AG09309 (cell line): ENCODE measurements at regions not wholly inside any gene's neighbourhood (a gene's known extent, or its start where the extent isn't known, plus 50 kb on each side); places are given as distances from the start of the nearest gene placed in this dataset.

ENCODE experiments used
- DNase-seq: peaks from one replicate; pipeline ENCODE4 v3.0.0-alpha.2; 2010; ENCODE audit warnings: low read depth
- H3K4me3 ChIP-seq: 2 replicates; pipeline ENCODE4 v1.5.1; 2011; ENCODE audit warnings: mild to moderate bottlenecking, low read depth, low read length, moderate library complexity; ENCODE audit not compliant: control insufficient read depth
- TF ChIP-seq, protein P1 (sequence below): IDR thresholded peaks from 2 replicates; pipeline ENCODE4 v1.5.1; 2011; ENCODE audit warnings: mild to moderate bottlenecking, low read depth, low read length, inconsistent platforms; ENCODE audit not compliant: insufficient read depth, control insufficient read depth; ENCODE audit errors: missing control alignments

- DNase-seq, result no peak
- TF ChIP-seq, protein P1, sequence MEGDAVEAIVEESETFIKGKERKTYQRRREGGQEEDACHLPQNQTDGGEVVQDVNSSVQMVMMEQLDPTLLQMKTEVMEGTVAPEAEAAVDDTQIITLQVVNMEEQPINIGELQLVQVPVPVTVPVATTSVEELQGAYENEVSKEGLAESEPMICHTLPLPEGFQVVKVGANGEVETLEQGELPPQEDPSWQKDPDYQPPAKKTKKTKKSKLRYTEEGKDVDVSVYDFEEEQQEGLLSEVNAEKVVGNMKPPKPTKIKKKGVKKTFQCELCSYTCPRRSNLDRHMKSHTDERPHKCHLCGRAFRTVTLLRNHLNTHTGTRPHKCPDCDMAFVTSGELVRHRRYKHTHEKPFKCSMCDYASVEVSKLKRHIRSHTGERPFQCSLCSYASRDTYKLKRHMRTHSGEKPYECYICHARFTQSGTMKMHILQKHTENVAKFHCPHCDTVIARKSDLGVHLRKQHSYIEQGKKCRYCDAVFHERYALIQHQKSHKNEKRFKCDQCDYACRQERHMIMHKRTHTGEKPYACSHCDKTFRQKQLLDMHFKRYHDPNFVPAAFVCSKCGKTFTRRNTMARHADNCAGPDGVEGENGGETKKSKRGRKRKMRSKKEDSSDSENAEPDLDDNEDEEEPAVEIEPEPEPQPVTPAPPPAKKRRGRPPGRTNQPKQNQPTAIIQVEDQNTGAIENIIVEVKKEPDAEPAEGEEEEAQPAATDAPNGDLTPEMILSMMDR, result no peak
- H3K4me3 ChIP-seq, result no peak overlapping the region
These were observed 124.5 kb upstream of the USP15 start for GRCh38 chr12:62135553-62136200.

DNA sequence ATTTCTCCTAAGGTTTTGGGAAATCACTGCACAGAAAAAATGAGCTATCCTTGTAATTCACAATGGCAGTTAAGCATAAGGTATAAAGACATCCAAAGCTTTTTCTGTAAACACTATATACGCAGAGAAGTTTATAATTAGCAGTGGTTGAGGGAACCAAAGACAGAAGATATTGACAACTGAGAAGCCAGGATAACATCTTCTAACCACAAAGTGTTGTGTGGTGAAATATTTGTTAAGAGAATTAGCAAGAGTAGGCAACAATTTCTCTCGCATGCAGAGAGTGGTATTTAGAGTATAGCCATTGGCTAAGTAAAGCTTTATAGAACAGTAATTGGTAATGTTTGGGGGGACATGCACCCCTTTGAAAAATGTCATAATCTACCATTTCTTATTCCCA lies 123.7 kb upstream of the USP15 start:
- TF ChIP-seq, protein P1, result no peak
- DNase-seq, result no peak
- no peak overlapping the region for H3K4me3 ChIP-seq

DNA sequence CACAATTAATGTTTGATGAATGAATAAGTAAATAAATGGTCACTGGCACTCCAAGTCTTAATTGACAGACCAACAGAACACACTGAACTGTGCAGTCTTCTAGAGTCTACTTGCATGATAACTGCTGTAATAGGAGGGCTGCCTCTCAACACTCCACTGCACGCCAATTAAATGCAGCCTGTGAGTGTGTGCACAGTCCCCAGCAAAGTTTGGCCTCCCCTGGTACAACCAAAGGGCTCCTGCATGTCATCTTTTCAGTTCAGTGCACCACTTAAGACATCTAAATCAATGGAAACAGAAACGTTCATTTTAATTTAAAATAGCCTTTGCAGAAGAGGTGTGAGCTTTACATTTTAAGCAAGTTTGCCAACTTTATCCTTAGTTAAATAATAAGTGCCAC lies 121.7 kb upstream of the USP15 start:
- no peak for DNase-seq
- TF ChIP-seq, protein P1, result no peak
- H3K4me3 ChIP-seq, result no peak overlapping the region

DNA sequence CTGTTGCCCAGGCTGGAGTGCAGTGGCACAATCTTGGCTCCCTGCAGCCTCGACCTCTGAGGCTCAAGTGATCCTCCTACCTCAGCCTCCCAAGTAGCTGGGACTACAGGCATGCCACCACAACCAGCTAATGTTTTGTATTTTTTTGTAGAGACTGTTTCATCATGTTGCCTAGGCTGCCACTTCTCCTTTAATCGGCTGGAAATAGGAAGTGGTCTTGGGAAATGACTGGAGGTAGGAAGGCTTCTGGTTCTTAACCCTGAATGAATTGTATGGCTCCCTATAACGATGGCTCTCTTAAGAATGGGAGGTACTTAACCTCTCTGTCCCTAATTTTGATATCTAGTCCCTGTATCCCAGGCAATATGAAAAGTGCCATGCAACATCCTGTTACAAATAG lies 113.9 kb upstream of the USP15 start:
- no peak for DNase-seq
- H3K4me3 ChIP-seq, result no peak overlapping the region
- TF ChIP-seq, protein P1, result no peak

GRCh38 chr12:62158013-62158412 lies 102.2 kb upstream of the USP15 start:
- H3K4me3 ChIP-seq, result no peak overlapping the region
- TF ChIP-seq, protein P1, result no peak
- DNase-seq, result no peak

DNA sequence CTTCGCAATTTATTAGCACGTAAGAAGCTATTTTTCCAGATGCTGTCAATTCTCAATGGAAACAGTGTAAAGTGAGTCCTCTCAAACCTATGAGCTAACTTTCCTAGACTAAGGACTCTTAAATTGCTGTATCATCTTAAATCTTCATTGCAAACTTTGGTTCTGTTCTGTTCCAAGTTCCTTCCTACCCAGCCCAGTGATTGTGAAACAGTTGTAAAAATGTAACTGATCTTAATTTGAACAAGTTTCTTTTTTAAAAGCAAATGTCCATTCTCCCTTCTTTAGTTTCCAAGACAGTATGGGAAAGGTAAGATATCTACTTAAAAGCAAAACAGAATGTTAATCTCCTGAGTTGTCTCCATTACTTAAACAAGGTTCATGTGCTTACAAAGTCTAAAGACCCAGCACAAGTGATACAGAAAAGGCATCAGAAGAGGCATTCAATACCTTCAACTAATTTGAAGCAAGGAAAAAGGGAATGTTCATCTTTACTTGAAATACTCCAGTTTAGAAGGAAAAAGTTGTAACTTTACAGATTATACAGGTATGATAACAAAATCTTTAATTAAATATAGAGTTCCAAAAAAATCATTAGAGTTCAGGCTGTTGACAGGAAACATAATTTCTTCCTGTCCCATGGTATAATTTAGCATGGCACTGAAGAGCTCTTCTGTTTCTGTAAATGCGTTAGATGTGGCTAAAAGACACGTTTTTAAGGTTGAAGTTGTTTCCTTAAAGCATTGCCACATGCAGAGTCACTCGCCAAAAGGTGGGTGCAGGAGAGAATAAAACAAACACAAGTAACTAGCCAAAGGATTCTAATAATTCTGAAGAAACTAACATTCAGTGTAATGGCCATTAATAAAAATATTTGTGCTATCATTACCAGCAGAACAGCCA lies 101.5 kb upstream of the USP15 start:
- no peak for DNase-seq
- H3K4me3 ChIP-seq, result no peak overlapping the region
- TF ChIP-seq, protein P1, result no peak

- TF ChIP-seq, protein P1, result no peak
- DNase-seq, result no peak
- no peak overlapping the region for H3K4me3 ChIP-seq
These were observed 98.0 kb upstream of the USP15 start for GRCh38 chr12:62162214-62162613.
